Suprapubic skin (tissue), 4 donors: ENCODE measurements at regions not wholly inside any gene's neighbourhood (a gene's known extent, or its start where the extent isn't known, plus 50 kb on each side); places are given as distances from the start of the nearest gene placed in this dataset.

ENCODE experiments used
- CTCF ChIP-seq, 2 donors: fragments of 200-600 bp in 1 of 2; fragments of 450-650 bp in 1 of 2; sonication (generic) in 1 of 2; IDR thresholded peaks; one replicate each; pipeline ENCODE4 v1.5.1; 2016 to 2019; ENCODE audit warnings: antibody characterized with exemption in 2 of 2, mild to moderate bottlenecking in 1 of 2, moderate library complexity in 1 of 2
- POLR2A ChIP-seq, 2 donors: fragments of 450-650 bp; IDR thresholded peaks; one replicate each; pipeline ENCODE4 v1.6.1; 2017; ENCODE audit warnings: antibody characterized with exemption in 2 of 2, mild to moderate bottlenecking in 2 of 2, moderate library complexity in 2 of 2
- POLR2AphosphoS5 ChIP-seq, 3 donors: sonication (generic); formaldehyde crosslinking; IDR thresholded peaks; one replicate each; pipeline ENCODE4 v1.6.1; 2017; ENCODE audit warnings: antibody characterized with exemption in 3 of 3

GRCh38 chr4:112767386-112767785, 130.4 kb downstream of the LARP7 start:
- TF ChIP-seq CTCF (IDR thresholded peaks at IDR 0.05) (no peak), POLR2AphosphoS5 (IDR thresholded peaks at IDR 0.05) (no peak), POLR2A (IDR thresholded peaks at IDR 0.05) (no peak)
